Activated effector memory CD4-positive, alpha-beta T cell treated with anti-CD3 and anti-CD28 coated beads, Interleukin-2, amount 50 U/mL, for 16 hours (primary cell): ENCODE measurements at regions not wholly inside any gene's neighbourhood (a gene's known extent, or its start where the extent isn't known, plus 50 kb on each side); places are given as distances from the start of the nearest gene placed in this dataset.

ENCODE experiments used
- DNase-seq: peaks from one replicate; pipeline ENCODE4 v3.0.0-alpha.2; 2020

GRCh38 chr15:69505956-69506556 is 53.4 kb downstream of the RPLP1 start:
- no peak for DNase-seq

- DNase-seq: no peak
These were observed 56.0 kb downstream of the RPLP1 start for GRCh38 chr15:69508659-69509058.

- no peak for DNase-seq
These were observed 56.5 kb downstream of the RPLP1 start for GRCh38 chr15:69509131-69509530.

GRCh38 chr15:69510556-69510955 is 57.9 kb downstream of the RPLP1 start:
- no peak for DNase-seq

GRCh38 chr15:69511015-69511414 is 58.4 kb downstream of the RPLP1 start:
- no peak for DNase-seq

GRCh38 chr15:69511716-69512340 is 59.2 kb downstream of the RPLP1 start:
- no peak for DNase-seq

- no peak for DNase-seq
These were observed 60.9 kb downstream of the RPLP1 start for GRCh38 chr15:69513450-69513960.

GRCh38 chr15:69513986-69514385 is 61.4 kb downstream of the RPLP1 start:
- DNase-seq: no peak

- no peak for DNase-seq
These were observed 62.9 kb downstream of the RPLP1 start for GRCh38 chr15:69515508-69515907.

- no peak for DNase-seq
These were observed 63.3 kb downstream of the RPLP1 start for GRCh38 chr15:69515926-69516325.

- DNase-seq: no peak
These were observed 64.4 kb downstream of the RPLP1 start for GRCh38 chr15:69517052-69517451.

- no peak for DNase-seq
These were observed 66.2 kb downstream of the RPLP1 start for GRCh38 chr15:69518806-69519205.

- DNase-seq: no peak
These were observed 67.4 kb downstream of the RPLP1 start for GRCh38 chr15:69520067-69520466.

GRCh38 chr15:69522361-69522760 is 69.7 kb downstream of the RPLP1 start:
- DNase-seq: no peak

- peak; percentile 88 for DNase-seq
These were observed 70.7 kb downstream of the RPLP1 start for GRCh38 chr15:69523010-69524001.

- no peak for DNase-seq
These were observed 71.7 kb downstream of the RPLP1 start for GRCh38 chr15:69524296-69524695.

- DNase-seq: no peak
These were observed 72.2 kb downstream of the RPLP1 start for GRCh38 chr15:69524814-69525213.

GRCh38 chr15:69525543-69525942 is 72.9 kb downstream of the RPLP1 start:
- no peak for DNase-seq

GRCh38 chr15:69526081-69527061 is 73.8 kb downstream of the RPLP1 start:
- no peak for DNase-seq

GRCh38 chr15:69529141-69529540 is 76.5 kb downstream of the RPLP1 start:
- DNase-seq: no peak

- no peak for DNase-seq
These were observed 77.5 kb downstream of the RPLP1 start for GRCh38 chr15:69529961-69530633.
